Sigmoid colon (tissue), 6 donors: ENCODE measurements at regions not wholly inside any gene's neighbourhood (a gene's known extent, or its start where the extent isn't known, plus 50 kb on each side); places are given as distances from the start of the nearest gene placed in this dataset.

ENCODE experiments used
- DNase-seq: peaks from one replicate; pipeline ENCODE4 v3.0.0-alpha.2; 2019
- H3K27ac ChIP-seq, 4 donors: fragments of 200-600 bp; sonication (generic); one replicate each; pipeline ENCODE4 v1.5.1; 2016 to 2019; ENCODE audit warnings: mild to moderate bottlenecking in 1 of 4
- H3K27me3 ChIP-seq, 3 donors: fragments of 200-600 bp; sonication (generic); one replicate each; pipeline ENCODE4 v1.5.1; 2019; ENCODE audit warnings: mild to moderate bottlenecking in 1 of 3
- H3K36me3 ChIP-seq, 4 donors: fragments of 200-600 bp; sonication (generic); one replicate each; pipeline ENCODE4 v1.5.1; 2016 to 2019
- H3K4me1 ChIP-seq, 4 donors: fragments of 200-600 bp; sonication (generic); one replicate each; pipeline ENCODE4 v1.5.1; 2017 to 2019
- H3K4me3 ChIP-seq, 4 donors: fragments of 200-600 bp; sonication (generic); one replicate each; pipeline ENCODE4 v1.5.1; 2017 to 2019; ENCODE audit warnings: mild to moderate bottlenecking in 2 of 4, moderate library complexity in 1 of 4
- H3K9me3 ChIP-seq, 4 donors: fragments of 200-600 bp in 3 of 4; sonication (generic) in 3 of 4; one replicate each; pipeline versions ENCODE4 v1.5.1 to v1.6.1; 2013 to 2019
- CTCF ChIP-seq, 4 experiments: fragments of 450-650 bp in 3 of 4; fragments of 200-600 bp in 1 of 4; IDR thresholded peaks; one replicate each; pipeline ENCODE4 v1.5.1; 2016 to 2019; ENCODE audit warnings: antibody characterized with exemption in 4 of 4, mild to moderate bottlenecking in 3 of 4, moderate library complexity in 2 of 4
- EP300 ChIP-seq, 4 donors: sonication (generic); formaldehyde crosslinking; IDR thresholded peaks; one replicate each; pipeline ENCODE4 v1.6.1; 2017; ENCODE audit warnings: antibody characterized with exemption in 4 of 4
- POLR2A ChIP-seq, 2 donors: fragments of 450-650 bp; IDR thresholded peaks; one replicate each; pipeline ENCODE4 v1.6.1; 2016; ENCODE audit warnings: antibody characterized with exemption in 2 of 2, mild to moderate bottlenecking in 2 of 2, moderate library complexity in 2 of 2
- POLR2AphosphoS5 ChIP-seq, 4 donors: sonication (generic); formaldehyde crosslinking; IDR thresholded peaks; one replicate each; pipeline ENCODE4 v1.6.1; 2017; ENCODE audit warnings: antibody characterized with exemption in 4 of 4
- WGBS, 2 donors: extraction: QIAGEN DNeasy Blood & Tissue Kit; methylation state at CpG; one replicate each; pipeline ENCODE4 v1.1.7; 2013; 5-methylcytosine and 5-hydroxymethylcytosine counted together
- intact Hi-C: fragments of 100-400 bp; cut with DNase I; formaldehyde crosslinking; loops from one replicate; pipeline ENCODE4 v1.15.1; 2023
- donor health status: healthy with polysubstance abuse.
- donor health status: healthy.

DNA sequence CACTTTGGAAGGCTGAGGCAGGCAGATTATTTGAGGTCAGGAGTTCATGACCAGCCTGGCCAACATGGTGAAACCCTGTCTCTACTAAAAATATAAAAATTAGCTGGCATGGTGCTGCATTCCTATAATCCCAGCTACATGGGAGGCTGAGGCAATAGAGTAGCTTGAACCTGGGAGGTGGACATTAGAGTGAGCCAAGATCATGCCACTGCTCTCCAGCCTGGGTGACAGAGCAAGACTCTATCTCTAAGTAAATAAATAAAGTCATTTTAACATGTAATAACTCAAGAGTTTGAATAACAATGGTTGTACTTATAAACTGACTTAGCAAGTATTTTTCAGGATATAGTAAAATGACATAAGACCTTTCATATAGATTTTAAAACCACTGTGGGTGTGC lies 169.3 kb upstream of the FN1 start:
- DNase-seq: no peak

GRCh38 chr2:215604606-215605005 lies 168.7 kb upstream of the FN1 start:
- H3K27ac ChIP-seq: no peak overlapping the region
- 95 to 97% methylated on average over 2 of the region's 2 CpGs for WGBS, 2 donors
- H3K4me1 ChIP-seq: peaks cover 0 to 7% (median 0%) of the 10 kb centered on the region in 4 donors
- DNase-seq: no peak
- H3K36me3 ChIP-seq: no peaks in the 10 kb centered on the region
- no peaks in the 10 kb centered on the region for H3K9me3 ChIP-seq
- TF ChIP-seq CTCF (IDR thresholded peaks at IDR 0.05): no peak
- no peak for TF ChIP-seq POLR2AphosphoS5 (IDR thresholded peaks at IDR 0.05)
- no peak for TF ChIP-seq EP300 (IDR thresholded peaks at IDR 0.05)
- no peak for TF ChIP-seq POLR2A (IDR thresholded peaks at IDR 0.05)
- no peaks in the 10 kb centered on the region for H3K27me3 ChIP-seq
- intact Hi-C loops: no loop called here
- H3K4me3 ChIP-seq: no peak overlapping the region

More for the DNA sequence above, 169.3 kb upstream of the FN1 start:
- Histone ChIP-seq H3K9me3 (no peaks in the 10 kb centered on the region), H3K36me3 (no peaks in the 10 kb centered on the region), H3K27ac (no peak overlapping the region), H3K4me1 (peaks cover 0 to 7% (median 0%) of the 10 kb centered on the region in 4 donors), H3K4me3 (no peak overlapping the region), H3K27me3 (no peaks in the 10 kb centered on the region)
- intact Hi-C loops: no loop called here
- TF ChIP-seq POLR2A (IDR thresholded peaks at IDR 0.05) (no peak), EP300 (IDR thresholded peaks at IDR 0.05) (no peak), CTCF (IDR thresholded peaks at IDR 0.05) (no peak), POLR2AphosphoS5 (IDR thresholded peaks at IDR 0.05) (no peak)

GRCh38 chr2:215603440-215603839 lies 167.6 kb upstream of the FN1 start:
- Histone ChIP-seq H3K9me3 (no peaks in the 10 kb centered on the region), H3K27me3 (no peaks in the 10 kb centered on the region), H3K4me1 (peaks cover 0 to 7% (median 0%) of the 10 kb centered on the region in 4 donors), H3K36me3 (no peaks in the 10 kb centered on the region), H3K4me3 (no peak overlapping the region), H3K27ac (no peak overlapping the region)
- 93 to 95% methylated on average over 7 of the region's 7 CpGs for WGBS, 2 donors
- no peak for DNase-seq
- TF ChIP-seq POLR2A (IDR thresholded peaks at IDR 0.05) (no peak), EP300 (IDR thresholded peaks at IDR 0.05) (no peak), POLR2AphosphoS5 (IDR thresholded peaks at IDR 0.05) (no peak), CTCF (IDR thresholded peaks at IDR 0.05) (no peak)
- intact Hi-C loops: no loop called here

DNA sequence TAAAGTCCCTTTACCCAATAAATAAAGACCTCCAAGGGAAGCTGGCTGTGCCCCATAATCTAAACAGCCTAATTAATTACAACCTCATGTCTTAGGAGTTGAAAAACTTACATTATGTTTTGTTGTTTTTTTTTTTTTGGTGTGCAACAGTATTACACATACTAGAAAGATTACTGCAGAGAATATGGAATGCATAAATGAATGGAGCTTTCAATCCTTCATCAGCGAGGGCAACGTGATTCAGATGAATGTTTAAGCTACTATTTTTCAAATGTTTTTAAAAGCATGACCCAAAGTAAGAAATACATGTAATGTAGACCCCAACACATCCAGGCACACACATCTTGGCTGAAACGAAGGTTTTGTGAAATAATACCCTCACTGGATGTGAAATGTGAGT lies 167.1 kb upstream of the FN1 start:
- TF ChIP-seq CTCF (IDR thresholded peaks at IDR 0.05): no peak
- no peak for TF ChIP-seq POLR2AphosphoS5 (IDR thresholded peaks at IDR 0.05)
- TF ChIP-seq EP300 (IDR thresholded peaks at IDR 0.05): no peak
- no peak for TF ChIP-seq POLR2A (IDR thresholded peaks at IDR 0.05)
- Histone ChIP-seq H3K27ac (no peak overlapping the region), H3K4me3 (no peak overlapping the region), H3K27me3 (no peaks in the 10 kb centered on the region), H3K36me3 (no peaks in the 10 kb centered on the region), H3K9me3 (no peaks in the 10 kb centered on the region), H3K4me1 (peaks cover 0 to 7% (median 0%) of the 10 kb centered on the region in 4 donors)
- 58 to 61% methylated on average over 3 of the region's 3 CpGs for WGBS, 2 donors
- DNase-seq: no peak
- intact Hi-C loops: no loop called here

DNA sequence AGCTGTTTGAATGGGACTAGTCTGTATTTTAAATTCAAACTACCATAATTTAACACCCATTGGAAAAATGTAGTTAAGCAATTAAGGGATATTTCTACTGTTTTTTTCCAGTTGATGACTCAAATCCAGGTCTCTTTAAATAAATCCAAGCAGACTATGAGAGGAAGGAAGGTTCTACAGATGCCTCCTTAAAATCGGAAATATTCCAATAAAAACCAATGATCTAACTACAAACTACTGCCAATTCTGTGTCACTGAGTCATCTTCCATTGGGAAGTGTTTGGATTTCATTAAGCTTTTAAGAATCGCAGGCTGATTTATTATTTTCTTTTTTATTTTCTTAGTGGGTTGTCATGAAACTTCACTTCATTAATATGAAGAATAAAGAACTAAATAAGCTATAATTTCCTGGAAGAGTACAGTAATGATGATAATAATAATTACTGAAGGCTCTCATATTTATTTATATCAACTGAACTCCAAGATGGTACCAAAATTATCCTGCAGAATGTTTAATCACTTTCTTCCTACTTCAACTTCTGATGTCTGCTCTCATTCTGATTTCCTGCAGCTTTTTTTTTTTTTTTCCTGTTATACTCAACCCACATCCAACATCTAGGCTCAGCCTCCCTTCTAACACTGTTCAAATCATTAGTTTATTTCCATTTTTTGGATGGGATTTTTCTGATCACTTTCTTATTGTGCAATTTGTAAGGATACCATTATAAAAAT lies 166.3 kb upstream of the FN1 start:
- no peak overlapping the region for H3K27ac ChIP-seq
- DNase-seq: no peak
- peaks cover 0 to 7% (median 0%) of the 10 kb centered on the region in 4 donors for H3K4me1 ChIP-seq
- H3K27me3 ChIP-seq: no peaks in the 10 kb centered on the region
- intact Hi-C loops: no loop called here
- H3K4me3 ChIP-seq: no peak overlapping the region
- H3K36me3 ChIP-seq: no peaks in the 10 kb centered on the region
- no peak for TF ChIP-seq CTCF (IDR thresholded peaks at IDR 0.05)
- no peak for TF ChIP-seq EP300 (IDR thresholded peaks at IDR 0.05)
- TF ChIP-seq POLR2AphosphoS5 (IDR thresholded peaks at IDR 0.05): no peak
- TF ChIP-seq POLR2A (IDR thresholded peaks at IDR 0.05): no peak
- whole genome bisulfite sequencing, 2 donors: 77 to 83% methylated on average over 2 of the region's 2 CpGs
- H3K9me3 ChIP-seq: no peaks in the 10 kb centered on the region
